Bone marrow (tissue), 2 donors: ENCODE measurements at regions not wholly inside any gene's neighbourhood (a gene's known extent, or its start where the extent isn't known, plus 50 kb on each side); places are given as distances from the start of the nearest gene placed in this dataset.

Source experiments
- DNase-seq, 2 donors: peaks; one replicate each; lab custom pipeline; 2025; lab: John Stamatoyannopoulos, UW

GRCh38 chr12:91396293-91396692, 213.7 kb upstream of the DCN start:
- DNase-seq, result no peak

GRCh38 chr12:91395628-91396135, 213.1 kb upstream of the DCN start:
- no peak for DNase-seq

- DNase-seq, result no peak
Observed at GRCh38 chr12:91394903-91395302, 212.3 kb upstream of the DCN start.

GRCh38 chr12:91388573-91388972, 206.0 kb upstream of the DCN start:
- no peak for DNase-seq

GRCh38 chr12:91387461-91388134, 205.0 kb upstream of the DCN start:
- DNase-seq, result no peak

- no peak for DNase-seq
Observed at GRCh38 chr12:91384806-91385205, 202.2 kb upstream of the DCN start.

- no peak for DNase-seq
Observed at GRCh38 chr12:91384366-91384765, 201.7 kb upstream of the DCN start.

- no peak for DNase-seq
Observed at GRCh38 chr12:91383099-91383498, 200.5 kb upstream of the DCN start.

GRCh38 chr12:91382081-91382543, 199.5 kb upstream of the DCN start:
- DNase-seq, result peak; percentile 21

GRCh38 chr12:91381309-91381804, 198.7 kb upstream of the DCN start:
- no peak for DNase-seq

GRCh38 chr12:91380631-91381030, 198.0 kb upstream of the DCN start:
- DNase-seq, result no peak

- no peak for DNase-seq
Observed at GRCh38 chr12:91379051-91379775, 196.6 kb upstream of the DCN start.

- DNase-seq, result no peak
Observed at GRCh38 chr12:91377436-91377835, 194.8 kb upstream of the DCN start.

- DNase-seq, result no peak
Observed at GRCh38 chr12:91373086-91373485, 190.5 kb upstream of the DCN start.

GRCh38 chr12:91370086-91370868, 187.7 kb upstream of the DCN start:
- DNase-seq, result no peak

GRCh38 chr12:91368613-91369012, 186.0 kb upstream of the DCN start:
- no peak for DNase-seq

- DNase-seq, result no peak
Observed at GRCh38 chr12:91367234-91367849, 184.7 kb upstream of the DCN start.

- DNase-seq, result no peak
Observed at GRCh38 chr12:91364471-91365184, 182.0 kb upstream of the DCN start.

GRCh38 chr12:91361864-91362263, 179.2 kb upstream of the DCN start:
- DNase-seq, result no peak

- no peak for DNase-seq
Observed at GRCh38 chr12:91357381-91357780, 174.8 kb upstream of the DCN start.

GRCh38 chr12:91356405-91356804, 173.8 kb upstream of the DCN start:
- DNase-seq, result no peak
